ENCODE measurements at regions not wholly inside any gene's neighbourhood (a gene's known extent, or its start where the extent isn't known, plus 50 kb on each side); places are given as distances from the start of the nearest gene placed in this dataset.

DNA sequence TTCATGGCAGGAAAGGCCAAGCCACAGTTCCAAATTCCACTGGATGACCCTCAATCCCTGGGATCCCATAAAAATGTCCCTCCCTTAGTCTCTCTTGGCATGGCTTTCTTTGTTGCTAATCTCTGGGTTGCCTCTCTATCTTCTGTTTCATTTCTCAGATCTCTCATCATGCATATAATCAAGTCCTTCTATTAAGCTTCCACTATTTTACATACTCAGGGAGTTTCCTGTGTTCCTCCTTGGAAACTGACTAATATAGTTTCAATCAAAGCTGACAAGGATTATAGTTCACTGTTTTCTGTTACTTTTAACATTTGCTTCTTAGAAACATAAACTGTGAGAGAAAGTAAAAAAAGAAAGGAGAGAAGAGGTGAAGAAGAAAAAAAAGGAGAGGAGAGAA, 113.8 kb upstream of the COL8A1 start:
- no peaks in the 10 kb centered on the region for H3K36me3 Mint-ChIP-seq (ENCODE audit: low read depth)
- no peaks in the 10 kb centered on the region for H3K4me1 Mint-ChIP-seq (ENCODE audit: low read depth)
- H3K27ac Mint-ChIP-seq: no peak overlapping the region
- DNase-seq (no peak), ATAC-seq (no peak)
- TF ChIP-seq, protein P1, sequence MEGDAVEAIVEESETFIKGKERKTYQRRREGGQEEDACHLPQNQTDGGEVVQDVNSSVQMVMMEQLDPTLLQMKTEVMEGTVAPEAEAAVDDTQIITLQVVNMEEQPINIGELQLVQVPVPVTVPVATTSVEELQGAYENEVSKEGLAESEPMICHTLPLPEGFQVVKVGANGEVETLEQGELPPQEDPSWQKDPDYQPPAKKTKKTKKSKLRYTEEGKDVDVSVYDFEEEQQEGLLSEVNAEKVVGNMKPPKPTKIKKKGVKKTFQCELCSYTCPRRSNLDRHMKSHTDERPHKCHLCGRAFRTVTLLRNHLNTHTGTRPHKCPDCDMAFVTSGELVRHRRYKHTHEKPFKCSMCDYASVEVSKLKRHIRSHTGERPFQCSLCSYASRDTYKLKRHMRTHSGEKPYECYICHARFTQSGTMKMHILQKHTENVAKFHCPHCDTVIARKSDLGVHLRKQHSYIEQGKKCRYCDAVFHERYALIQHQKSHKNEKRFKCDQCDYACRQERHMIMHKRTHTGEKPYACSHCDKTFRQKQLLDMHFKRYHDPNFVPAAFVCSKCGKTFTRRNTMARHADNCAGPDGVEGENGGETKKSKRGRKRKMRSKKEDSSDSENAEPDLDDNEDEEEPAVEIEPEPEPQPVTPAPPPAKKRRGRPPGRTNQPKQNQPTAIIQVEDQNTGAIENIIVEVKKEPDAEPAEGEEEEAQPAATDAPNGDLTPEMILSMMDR (IDR thresholded peaks at IDR 0.05): no peak
- POLR2A ChIA-PET: no interaction called here
- CTCF ChIA-PET: no interaction called here
- no peaks in the 10 kb centered on the region for H3K9me3 Mint-ChIP-seq
- intact Hi-C loops (cut with micrococcal nuclease): no loop called here
- no peaks in the 10 kb centered on the region for H3K27me3 Mint-ChIP-seq
- no peak overlapping the region for H3K4me3 Mint-ChIP-seq

GRCh38 chr3:99523431-99524127, 114.8 kb upstream of the COL8A1 start:
- Mint-ChIP-seq H3K36me3 (ENCODE audit: low read depth) (no peaks in the 10 kb centered on the region), H3K27ac (no peak overlapping the region), H3K4me1 (ENCODE audit: low read depth) (no peaks in the 10 kb centered on the region), H3K4me3 (no peak overlapping the region), H3K27me3 (no peaks in the 10 kb centered on the region), H3K9me3 (no peaks in the 10 kb centered on the region)
- ATAC-seq (no peak), DNase-seq (no peak)
- ChIA-PET CTCF (no interaction called here), POLR2A (no interaction called here)
- TF ChIP-seq, protein P1 (IDR thresholded peaks at IDR 0.05): no peak
- intact Hi-C loops (cut with micrococcal nuclease): no loop called here

GRCh38 chr3:99522147-99522546, 116.2 kb upstream of the COL8A1 start:
- no peak for DNase-seq
- CTCF ChIA-PET: no interaction called here
- Mint-ChIP-seq H3K9me3 (no peaks in the 10 kb centered on the region), H3K4me3 (no peak overlapping the region), H3K27ac (no peak overlapping the region), H3K4me1 (ENCODE audit: low read depth) (no peaks in the 10 kb centered on the region), H3K27me3 (no peaks in the 10 kb centered on the region), H3K36me3 (ENCODE audit: low read depth) (no peaks in the 10 kb centered on the region)
- POLR2A ChIA-PET: no interaction called here
- ATAC-seq: no peak
- intact Hi-C loops (cut with micrococcal nuclease): no loop called here
- TF ChIP-seq, protein P1 (IDR thresholded peaks at IDR 0.05): no peak

- DNase-seq: no peak
Observed at GRCh38 chr3:99521551-99521950, 116.8 kb upstream of the COL8A1 start.

GRCh38 chr3:99520513-99520912, 117.9 kb upstream of the COL8A1 start:
- ChIA-PET CTCF (no interaction called here), POLR2A (no interaction called here)
- Mint-ChIP-seq H3K27me3 (no peaks in the 10 kb centered on the region), H3K4me3 (no peak overlapping the region), H3K4me1 (ENCODE audit: low read depth) (no peaks in the 10 kb centered on the region), H3K27ac (no peak overlapping the region), H3K36me3 (ENCODE audit: low read depth) (no peaks in the 10 kb centered on the region), H3K9me3 (no peaks in the 10 kb centered on the region)
- ATAC-seq: no peak
- no peak for DNase-seq
- TF ChIP-seq, protein P1 (IDR thresholded peaks at IDR 0.05): no peak
- intact Hi-C loops (cut with micrococcal nuclease): no loop called here

More at GRCh38 chr3:99521551-99521950, 116.8 kb upstream of the COL8A1 start:
- H3K27ac Mint-ChIP-seq: no peak overlapping the region
- no peaks in the 10 kb centered on the region for H3K4me1 Mint-ChIP-seq (ENCODE audit: low read depth)
- no peaks in the 10 kb centered on the region for H3K27me3 Mint-ChIP-seq
- intact Hi-C loops (cut with micrococcal nuclease): no loop called here
- POLR2A ChIA-PET: no interaction called here
- TF ChIP-seq, protein P1 (IDR thresholded peaks at IDR 0.05): no peak
- CTCF ChIA-PET: no interaction called here
- H3K9me3 Mint-ChIP-seq: no peaks in the 10 kb centered on the region
- H3K4me3 Mint-ChIP-seq: no peak overlapping the region
- no peaks in the 10 kb centered on the region for H3K36me3 Mint-ChIP-seq (ENCODE audit: low read depth)
- no peak for ATAC-seq
